CD4-positive, alpha-beta T cell (primary cell): ENCODE measurements at regions not wholly inside any gene's neighbourhood (a gene's known extent, or its start where the extent isn't known, plus 50 kb on each side); places are given as distances from the start of the nearest gene placed in this dataset.

ENCODE experiments used
- ATAC-seq: fragments of 200-7000 bp; cut with Tn5 transposase; one replicate; pipeline ENCODE4 v1.10.0; 2022; ENCODE audit warnings: mild to moderate bottlenecking; ENCODE audit not compliant: poor library complexity
- CTCF ChIA-PET: fragments of 350-600 bp; sonication (Branson Sonifier 250); formaldehyde crosslinking; loops from one replicate; lab custom pipeline; 2021; ENCODE audit warnings: antibody characterized with exemption, inconsistent platforms; lab: Charles Lee
- POLR2A ChIA-PET: fragments of 350-600 bp; sonication (Branson Sonifier 250); formaldehyde crosslinking; loops from one replicate; lab custom pipeline; 2021; ENCODE audit warnings: antibody characterized with exemption, inconsistent platforms; lab: Charles Lee
- DNase-seq, 14 experiments: peaks; one replicate each; pipeline ENCODE4 v3.0.0-alpha.2; 2013 to 2020; ENCODE audit warnings: mixed read lengths in 2 of 14
- H3K27ac ChIP-seq, 2 donors: one replicate each; pipeline versions ENCODE4 v1.5.1 to v1.7.0; 2013; ENCODE audit warnings: low read length in 2 of 2, low read depth in 1 of 2, mild to moderate bottlenecking in 1 of 2
- H3K27me3 ChIP-seq, 2 experiments: 1 replicate in 1 of 2; 2 replicates in 1 of 2; pipeline versions ENCODE4 v1.6.1 to v1.7.0; 2013; ENCODE audit warnings: low read length in 2 of 2, control low read depth in 1 of 2, mild to moderate bottlenecking in 1 of 2, moderate library complexity in 1 of 2; ENCODE audit not compliant: insufficient read depth in 2 of 2, control insufficient read depth in 1 of 2
- H3K36me3 ChIP-seq: one replicate; pipeline ENCODE4 v1.6.1; 2013; ENCODE audit warnings: low read length, control low read depth; ENCODE audit not compliant: insufficient read depth
- H3K4me1 ChIP-seq: one replicate; pipeline ENCODE4 v1.6.1; 2013; ENCODE audit warnings: low read length, control low read depth; ENCODE audit not compliant: insufficient read depth
- H3K4me3 ChIP-seq: one replicate; pipeline ENCODE4 v1.5.1; 2013; ENCODE audit warnings: mild to moderate bottlenecking, low read length, moderate library complexity
- H3K9me3 ChIP-seq, 2 experiments: 1 replicate in 1 of 2; 2 replicates in 1 of 2; pipeline versions ENCODE4 v1.6.1 to v1.7.0; 2013; ENCODE audit warnings: low read length in 2 of 2, mild to moderate bottlenecking in 2 of 2, control low read depth in 1 of 2, moderate library complexity in 1 of 2; ENCODE audit not compliant: control insufficient read depth in 1 of 2, insufficient read depth in 1 of 2
- H3K27ac Mint-ChIP-seq: one replicate; pipeline ENCODE4 v1.8.0; 2020; ENCODE audit warnings: mixed read lengths
- H3K27me3 Mint-ChIP-seq: one replicate; pipeline ENCODE4 v1.8.0; 2021; ENCODE audit warnings: mixed read lengths
- H3K36me3 Mint-ChIP-seq: one replicate; pipeline ENCODE4 v1.8.0; 2021; ENCODE audit warnings: low read depth, mixed read lengths
- H3K4me1 Mint-ChIP-seq: one replicate; pipeline ENCODE4 v1.8.0; 2021; ENCODE audit warnings: low read depth, mixed read lengths
- H3K4me3 Mint-ChIP-seq: one replicate; pipeline ENCODE4 v1.8.0; 2020; ENCODE audit warnings: mild to moderate bottlenecking, mixed read lengths
- H3K9me3 Mint-ChIP-seq: one replicate; pipeline ENCODE4 v1.8.0; 2020; ENCODE audit warnings: mixed read lengths
- intact Hi-C, 2 experiments: fragments of 100-400 bp; cut with DNase I in 1 of 2; cut with micrococcal nuclease in 1 of 2; formaldehyde crosslinking; loops; one replicate each; pipeline versions ENCODE4 v1.15.1 to v1.9.0; 2023 to 2025; cut with DNase I, micrococcal nuclease
- TF ChIP-seq, protein P1 (sequence below): fragments of 200-600 bp; IDR thresholded peaks from one replicate; pipeline ENCODE4 v1.8.0; 2022; ENCODE audit warnings: antibody characterized with exemption, mild to moderate bottlenecking

DNA sequence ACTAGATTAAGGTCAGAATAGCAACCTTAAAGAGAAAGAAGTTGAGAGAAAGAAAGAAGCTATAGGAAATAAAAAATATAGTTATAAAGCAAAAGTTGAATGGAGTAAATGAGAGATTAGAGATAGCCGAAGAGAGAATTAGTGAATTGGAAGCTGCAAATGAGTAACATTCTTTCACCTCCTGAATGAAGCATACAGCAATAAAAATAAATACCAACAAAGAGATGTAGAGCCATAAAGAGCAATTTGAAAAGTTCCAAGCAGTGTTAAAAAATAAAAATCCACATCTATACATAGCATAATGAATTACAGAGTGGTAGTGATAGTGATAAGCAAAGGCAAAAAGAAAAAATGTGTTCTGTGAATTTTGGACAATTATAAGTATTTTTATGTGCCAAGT lies 177.9 kb downstream of the VRK1 start:
- DNase-seq (no peak), ATAC-seq (no peak)
- Histone ChIP-seq H3K27me3 (peaks cover 0 to 6% of the 10 kb centered on the region in 2 experiments), H3K4me3 (no peak overlapping the region), H3K36me3 (no peaks in the 10 kb centered on the region), H3K27ac (no peak overlapping the region), H3K9me3 (peaks cover 6 to 17% of the 10 kb centered on the region in 2 experiments), H3K4me1 (no peaks in the 10 kb centered on the region)
- CTCF ChIA-PET, result no interaction called here
- H3K4me1 Mint-ChIP-seq, result no peaks in the 10 kb centered on the region
- POLR2A ChIA-PET, result interaction anchor here (1.1 kb wide), 1 partner anchor 8 kb away, joined by 3 read pairs; no protein-coding TSS in a partner anchor
- no peak overlapping the region for H3K4me3 Mint-ChIP-seq
- H3K36me3 Mint-ChIP-seq, result peaks cover 6% of the 10 kb centered on the region
- peaks cover 11% of the 10 kb centered on the region for H3K9me3 Mint-ChIP-seq
- peaks cover 13% of the 10 kb centered on the region for H3K27me3 Mint-ChIP-seq
- no peak overlapping the region for H3K27ac Mint-ChIP-seq
- TF ChIP-seq, protein P1, sequence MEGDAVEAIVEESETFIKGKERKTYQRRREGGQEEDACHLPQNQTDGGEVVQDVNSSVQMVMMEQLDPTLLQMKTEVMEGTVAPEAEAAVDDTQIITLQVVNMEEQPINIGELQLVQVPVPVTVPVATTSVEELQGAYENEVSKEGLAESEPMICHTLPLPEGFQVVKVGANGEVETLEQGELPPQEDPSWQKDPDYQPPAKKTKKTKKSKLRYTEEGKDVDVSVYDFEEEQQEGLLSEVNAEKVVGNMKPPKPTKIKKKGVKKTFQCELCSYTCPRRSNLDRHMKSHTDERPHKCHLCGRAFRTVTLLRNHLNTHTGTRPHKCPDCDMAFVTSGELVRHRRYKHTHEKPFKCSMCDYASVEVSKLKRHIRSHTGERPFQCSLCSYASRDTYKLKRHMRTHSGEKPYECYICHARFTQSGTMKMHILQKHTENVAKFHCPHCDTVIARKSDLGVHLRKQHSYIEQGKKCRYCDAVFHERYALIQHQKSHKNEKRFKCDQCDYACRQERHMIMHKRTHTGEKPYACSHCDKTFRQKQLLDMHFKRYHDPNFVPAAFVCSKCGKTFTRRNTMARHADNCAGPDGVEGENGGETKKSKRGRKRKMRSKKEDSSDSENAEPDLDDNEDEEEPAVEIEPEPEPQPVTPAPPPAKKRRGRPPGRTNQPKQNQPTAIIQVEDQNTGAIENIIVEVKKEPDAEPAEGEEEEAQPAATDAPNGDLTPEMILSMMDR, result no peak
- intact Hi-C loops, result no loop called here

- Mint-ChIP-seq H3K4me1 (no peaks in the 10 kb centered on the region), H3K36me3 (no peaks in the 10 kb centered on the region), H3K27me3 (peaks cover 19% of the 10 kb centered on the region), H3K9me3 (peaks cover 7% of the 10 kb centered on the region), H3K4me3 (no peak overlapping the region), H3K27ac (no peak overlapping the region)
- no peak for DNase-seq
- Histone ChIP-seq H3K4me3 (no peak overlapping the region), H3K4me1 (no peaks in the 10 kb centered on the region), H3K9me3 (peaks cover 0 to 15% of the 10 kb centered on the region in 2 experiments), H3K27me3 (peaks cover 0 to 6% of the 10 kb centered on the region in 2 experiments), H3K36me3 (no peaks in the 10 kb centered on the region), H3K27ac (no peak overlapping the region)
- ChIA-PET CTCF (no interaction called here), POLR2A (no interaction called here)
- intact Hi-C loops, result no loop called here
- TF ChIP-seq, protein P1, result no peak
- no peak for ATAC-seq
Measured at GRCh38 chr14:96978525-96979272, 181.5 kb downstream of the VRK1 start.

DNA sequence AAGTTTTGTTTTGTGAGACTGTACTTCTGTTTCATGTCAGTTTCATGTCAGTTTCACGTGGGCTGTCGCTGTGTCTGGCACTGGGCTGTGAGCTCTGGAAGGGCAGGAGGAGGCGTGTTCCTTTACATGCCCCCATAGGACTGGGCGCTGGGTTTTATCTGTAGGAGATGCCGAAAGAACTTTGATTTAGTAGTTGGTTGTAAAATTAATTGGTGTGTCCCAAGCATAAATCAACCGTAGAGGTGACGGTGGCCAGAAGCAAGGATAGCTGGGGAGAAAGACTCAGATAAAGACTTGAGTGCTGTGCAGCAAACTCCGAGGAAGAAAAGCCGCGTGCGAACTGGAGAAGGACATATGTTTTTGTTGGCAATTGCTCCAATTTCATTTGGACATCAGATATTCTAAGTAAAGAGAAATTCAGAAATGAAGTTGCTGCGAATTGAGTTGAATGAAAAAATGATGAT lies 182.5 kb downstream of the VRK1 start:
- H3K4me1 Mint-ChIP-seq, result peaks cover under 1% of the 10 kb centered on the region
- H3K9me3 Mint-ChIP-seq, result peaks cover 7% of the 10 kb centered on the region
- H3K4me1 ChIP-seq, result no peaks in the 10 kb centered on the region
- no peaks in the 10 kb centered on the region for H3K36me3 Mint-ChIP-seq
- no peak overlapping the region for H3K4me3 Mint-ChIP-seq
- H3K9me3 ChIP-seq, result peaks cover 0 to 8% of the 10 kb centered on the region in 2 experiments
- intact Hi-C loops, result no loop called here
- DNase-seq, result no peak
- POLR2A ChIA-PET, result no interaction called here
- H3K27me3 Mint-ChIP-seq, result peaks cover 19% of the 10 kb centered on the region
- TF ChIP-seq, protein P1, result no peak
- no peak overlapping the region for H3K27ac ChIP-seq
- peaks cover 0 to 6% of the 10 kb centered on the region in 2 experiments for H3K27me3 ChIP-seq
- no peak overlapping the region for H3K27ac Mint-ChIP-seq
- no peak overlapping the region for H3K4me3 ChIP-seq
- no peaks in the 10 kb centered on the region for H3K36me3 ChIP-seq
- no peak for ATAC-seq
- CTCF ChIA-PET, result no interaction called here
